Lung (tissue), 11 donors: ENCODE measurements at regions not wholly inside any gene's neighbourhood (a gene's known extent, or its start where the extent isn't known, plus 50 kb on each side); places are given as distances from the start of the nearest gene placed in this dataset.

Experiments used
- ATAC-seq: fragments of 200-7000 bp; cut with Tn5 transposase; one replicate; pipeline ENCODE4 v1.9.1; 2020; ENCODE audit warnings: moderate number of reproducible peaks; ENCODE audit not compliant: insufficient read depth, low FRiP score
- DNase-seq, 3 donors: peaks; one replicate each; pipeline ENCODE4 v3.0.0-alpha.2; 2013 to 2017
- H3K27ac ChIP-seq, 2 donors: one replicate each; pipeline ENCODE4 v1.5.1; 2013; ENCODE audit warnings: mild to moderate bottlenecking in 2 of 2, moderate library complexity in 2 of 2, control low read depth in 1 of 2, inconsistent platforms in 1 of 2, low read depth in 1 of 2, low read length in 1 of 2
- H3K27me3 ChIP-seq, 3 donors: one replicate each; pipeline ENCODE4 v1.5.1; 2013; ENCODE audit warnings: low read length in 2 of 3; ENCODE audit not compliant: control insufficient read depth in 3 of 3, insufficient read depth in 3 of 3
- H3K36me3 ChIP-seq, 4 donors: one replicate each; pipeline ENCODE4 v1.5.1; 2013; ENCODE audit warnings: low read length in 4 of 4, mild to moderate bottlenecking in 1 of 4, moderate library complexity in 1 of 4; ENCODE audit not compliant: control insufficient read depth in 4 of 4, insufficient read depth in 4 of 4
- H3K4me1 ChIP-seq, 5 donors: one replicate each; pipeline ENCODE4 v1.5.1; 2013; ENCODE audit warnings: low read length in 5 of 5, mild to moderate bottlenecking in 2 of 5, moderate library complexity in 1 of 5; ENCODE audit not compliant: control insufficient read depth in 5 of 5, insufficient read depth in 5 of 5
- H3K4me3 ChIP-seq: one replicate; pipeline ENCODE4 v1.5.1; 2013; ENCODE audit warnings: mild to moderate bottlenecking, control low read depth, moderate library complexity
- H3K9ac ChIP-seq, 2 donors: one replicate each; pipeline ENCODE4 v1.5.1; 2013; ENCODE audit warnings: low read length in 2 of 2, control low read depth in 1 of 2; ENCODE audit not compliant: insufficient read depth in 1 of 2
- H3K9me3 ChIP-seq, 4 donors: one replicate each; pipeline ENCODE4 v1.5.1; 2013; ENCODE audit warnings: low read length in 3 of 4, mild to moderate bottlenecking in 1 of 4, moderate library complexity in 1 of 4; ENCODE audit not compliant: control insufficient read depth in 4 of 4, insufficient read depth in 3 of 4
- WGBS, 2 donors: extraction: QIAGEN DNeasy Blood & Tissue Kit; methylation state at CpG; one replicate each; pipeline ENCODE4 v1.1.7; 2013; 5-methylcytosine and 5-hydroxymethylcytosine counted together
- TF ChIP-seq, protein P1 (sequence below): IDR thresholded peaks from 2 replicates; pipeline ENCODE4 v1.5.1; 2012; ENCODE audit warnings: mild to moderate bottlenecking; ENCODE audit errors: control extremely low read depth, extremely low read depth
- donor health status: control.
- donor health status: control.
- donor health status: Bipolar disorder and iron deficiency.
- donor health status: healthy.
- donor health status: DM: yes; HTN: yes; CAD: no.

DNA sequence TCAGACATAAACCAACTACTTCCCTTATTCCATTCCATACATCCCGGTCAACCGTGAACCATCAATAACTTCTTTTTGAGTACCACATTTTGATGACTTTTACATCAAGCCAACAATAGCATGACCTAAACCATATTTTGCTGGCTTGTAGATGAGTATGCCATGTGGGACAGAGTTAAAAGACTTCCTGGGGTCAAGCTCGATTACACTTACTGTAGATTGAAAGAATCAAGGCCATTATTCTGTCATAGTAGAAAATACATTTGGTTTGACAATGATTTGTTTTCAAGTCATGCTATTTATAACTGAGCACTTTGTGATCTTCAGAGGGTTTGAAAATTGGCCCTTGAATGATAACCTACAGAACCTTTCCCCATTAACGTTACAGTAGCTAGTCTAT is 1086.9 kb upstream of the PCDH20 start:
- H3K27ac ChIP-seq = no peak overlapping the region
- 76 to 83% methylated on average over 4 of the region's 4 CpGs for WGBS, 2 donors

DNA sequence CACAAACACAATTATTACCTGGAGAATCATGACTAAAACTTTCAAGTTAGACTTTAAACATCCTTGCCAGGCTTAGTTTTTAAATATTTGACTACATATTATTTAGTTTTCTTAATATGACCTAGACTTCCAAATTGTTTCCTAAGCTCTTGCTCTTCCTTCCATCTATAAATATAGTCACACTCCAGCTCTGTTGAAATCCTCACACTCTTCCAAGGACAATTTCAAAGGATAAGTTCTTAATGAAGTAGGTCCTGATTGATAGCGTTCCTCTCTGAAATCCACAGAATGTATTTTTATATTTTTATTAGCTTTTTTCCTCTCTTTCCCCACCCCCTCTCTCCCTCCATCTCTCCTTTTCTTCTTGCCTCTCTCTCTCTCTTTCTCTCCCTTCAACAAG is 1074.1 kb upstream of the PCDH20 start:
- Histone ChIP-seq H3K9me3 (no peaks in the 10 kb centered on the region), H3K4me1 (no peaks in the 10 kb centered on the region), H3K4me3 (no peak overlapping the region), H3K27ac (no peak overlapping the region), H3K27me3 (no peaks in the 10 kb centered on the region), H3K9ac (no peak overlapping the region), H3K36me3 (no peaks in the 10 kb centered on the region)
- ATAC-seq = no peak
- TF ChIP-seq, protein P1, sequence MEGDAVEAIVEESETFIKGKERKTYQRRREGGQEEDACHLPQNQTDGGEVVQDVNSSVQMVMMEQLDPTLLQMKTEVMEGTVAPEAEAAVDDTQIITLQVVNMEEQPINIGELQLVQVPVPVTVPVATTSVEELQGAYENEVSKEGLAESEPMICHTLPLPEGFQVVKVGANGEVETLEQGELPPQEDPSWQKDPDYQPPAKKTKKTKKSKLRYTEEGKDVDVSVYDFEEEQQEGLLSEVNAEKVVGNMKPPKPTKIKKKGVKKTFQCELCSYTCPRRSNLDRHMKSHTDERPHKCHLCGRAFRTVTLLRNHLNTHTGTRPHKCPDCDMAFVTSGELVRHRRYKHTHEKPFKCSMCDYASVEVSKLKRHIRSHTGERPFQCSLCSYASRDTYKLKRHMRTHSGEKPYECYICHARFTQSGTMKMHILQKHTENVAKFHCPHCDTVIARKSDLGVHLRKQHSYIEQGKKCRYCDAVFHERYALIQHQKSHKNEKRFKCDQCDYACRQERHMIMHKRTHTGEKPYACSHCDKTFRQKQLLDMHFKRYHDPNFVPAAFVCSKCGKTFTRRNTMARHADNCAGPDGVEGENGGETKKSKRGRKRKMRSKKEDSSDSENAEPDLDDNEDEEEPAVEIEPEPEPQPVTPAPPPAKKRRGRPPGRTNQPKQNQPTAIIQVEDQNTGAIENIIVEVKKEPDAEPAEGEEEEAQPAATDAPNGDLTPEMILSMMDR = no peak
- DNase-seq = peak in 2 of 3 donors; percentile 54 to 74
- WGBS, 2 donors = 70 to 80% methylated on average over 1 of the region's 1 CpG

More for the DNA sequence above, 1086.9 kb upstream of the PCDH20 start:
- Histone ChIP-seq H3K9ac (no peak overlapping the region), H3K27me3 (no peaks in the 10 kb centered on the region), H3K4me3 (no peak overlapping the region), H3K36me3 (no peaks in the 10 kb centered on the region), H3K4me1 (no peaks in the 10 kb centered on the region), H3K9me3 (no peaks in the 10 kb centered on the region)
- ATAC-seq (no peak), DNase-seq (no peak)
- TF ChIP-seq, protein P1 = no peak

DNA sequence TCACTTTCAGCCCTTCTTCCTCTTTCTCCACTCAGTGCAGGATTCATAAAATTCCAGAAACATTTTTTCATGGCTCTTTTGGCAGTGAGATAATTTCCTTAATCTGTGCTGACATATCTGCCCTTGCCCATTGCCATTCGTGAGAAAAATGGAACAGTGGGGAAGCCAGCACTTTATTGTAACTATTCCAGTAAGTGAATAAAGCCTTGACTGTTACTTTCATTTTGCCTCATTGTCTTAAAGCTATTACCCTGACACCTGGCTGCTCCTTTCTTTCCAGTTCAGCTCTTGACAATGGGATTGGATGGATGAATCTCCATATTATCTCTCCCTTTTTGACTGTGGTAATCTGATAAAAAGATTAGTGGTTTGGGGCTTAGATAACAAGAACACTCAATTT is 1068.1 kb upstream of the PCDH20 start:
- 46 to 52% methylated on average over 1 of the region's 1 CpG for WGBS, 2 donors
- ATAC-seq (no peak), DNase-seq (no peak)
- Histone ChIP-seq H3K9me3 (peaks cover 0 to 3% (median 0%) of the 10 kb centered on the region in 4 donors), H3K27me3 (no peaks in the 10 kb centered on the region), H3K4me1 (no peaks in the 10 kb centered on the region), H3K4me3 (no peak overlapping the region), H3K36me3 (no peaks in the 10 kb centered on the region), H3K27ac (no peak overlapping the region), H3K9ac (no peak overlapping the region)
- TF ChIP-seq, protein P1 = no peak

DNA sequence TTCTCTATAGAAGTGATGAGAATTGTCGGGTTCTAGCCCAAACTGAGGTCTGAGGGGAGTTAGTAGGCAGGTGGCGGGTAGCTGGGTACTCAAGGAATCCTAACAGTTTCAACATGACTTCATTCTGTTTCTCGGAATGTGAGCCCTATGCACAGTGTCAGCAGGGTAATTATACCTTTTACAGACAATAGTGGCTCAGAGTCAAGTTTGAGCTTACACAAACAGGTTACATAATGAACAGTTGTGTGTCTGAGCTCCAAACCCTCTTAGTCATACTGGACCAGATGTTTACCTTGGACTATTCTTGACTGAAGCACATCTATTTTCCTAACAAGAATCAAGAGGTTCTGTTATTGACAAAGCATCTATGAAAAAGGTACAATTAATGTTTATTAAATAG is 1066.7 kb upstream of the PCDH20 start:
- Histone ChIP-seq H3K27ac (no peak overlapping the region), H3K4me3 (no peak overlapping the region), H3K4me1 (no peaks in the 10 kb centered on the region), H3K36me3 (no peaks in the 10 kb centered on the region), H3K27me3 (no peaks in the 10 kb centered on the region), H3K9ac (no peak overlapping the region), H3K9me3 (peaks cover 0 to 3% (median 0%) of the 10 kb centered on the region in 4 donors)
- TF ChIP-seq, protein P1 = no peak
- ATAC-seq (no peak), DNase-seq (no peak)
- WGBS, 2 donors = 81 to 84% methylated on average over 3 of the region's 3 CpGs
